GM03348 (cell line): ENCODE measurements at regions not wholly inside any gene's neighbourhood (a gene's known extent, or its start where the extent isn't known, plus 50 kb on each side); places are given as distances from the start of the nearest gene placed in this dataset.

ENCODE experiments used
- DNase-seq: peaks from one replicate; pipeline ENCODE4 v3.0.0; 2012; ENCODE audit warnings: low spot score

DNA sequence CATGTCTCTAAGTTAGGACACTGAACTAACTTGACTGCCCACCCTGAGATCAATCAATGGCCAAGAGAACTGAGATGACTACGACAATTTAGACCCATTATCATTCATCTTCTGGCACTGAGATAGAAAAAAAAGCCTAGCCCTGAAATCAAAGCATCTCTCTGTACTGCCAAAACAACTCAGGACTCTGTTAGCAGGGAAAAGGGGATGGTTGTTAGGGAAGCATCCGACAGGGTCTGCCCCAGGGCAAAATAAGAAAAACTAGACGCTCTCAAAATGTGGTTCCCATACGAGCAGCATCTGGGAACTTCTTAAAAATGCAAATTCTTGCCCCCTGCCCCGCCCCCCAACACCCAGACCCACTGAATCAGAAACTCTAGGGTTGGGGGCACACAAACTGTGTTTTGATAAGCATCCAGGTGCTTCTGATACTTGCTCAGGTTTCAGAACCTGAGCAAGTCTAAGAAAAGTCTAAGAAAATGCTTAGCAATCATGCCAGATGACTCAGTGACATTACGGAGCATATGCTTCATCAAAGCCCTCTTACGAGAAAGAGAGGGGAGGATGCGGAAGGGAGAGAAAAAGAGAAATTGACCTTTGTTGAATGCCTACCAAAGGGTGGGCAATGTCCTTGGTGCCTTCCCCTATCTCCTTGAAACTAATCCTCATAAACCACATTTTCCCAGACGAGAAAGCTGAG lies 172.8 kb upstream of the HES1 start:
- no peak for DNase-seq

DNA sequence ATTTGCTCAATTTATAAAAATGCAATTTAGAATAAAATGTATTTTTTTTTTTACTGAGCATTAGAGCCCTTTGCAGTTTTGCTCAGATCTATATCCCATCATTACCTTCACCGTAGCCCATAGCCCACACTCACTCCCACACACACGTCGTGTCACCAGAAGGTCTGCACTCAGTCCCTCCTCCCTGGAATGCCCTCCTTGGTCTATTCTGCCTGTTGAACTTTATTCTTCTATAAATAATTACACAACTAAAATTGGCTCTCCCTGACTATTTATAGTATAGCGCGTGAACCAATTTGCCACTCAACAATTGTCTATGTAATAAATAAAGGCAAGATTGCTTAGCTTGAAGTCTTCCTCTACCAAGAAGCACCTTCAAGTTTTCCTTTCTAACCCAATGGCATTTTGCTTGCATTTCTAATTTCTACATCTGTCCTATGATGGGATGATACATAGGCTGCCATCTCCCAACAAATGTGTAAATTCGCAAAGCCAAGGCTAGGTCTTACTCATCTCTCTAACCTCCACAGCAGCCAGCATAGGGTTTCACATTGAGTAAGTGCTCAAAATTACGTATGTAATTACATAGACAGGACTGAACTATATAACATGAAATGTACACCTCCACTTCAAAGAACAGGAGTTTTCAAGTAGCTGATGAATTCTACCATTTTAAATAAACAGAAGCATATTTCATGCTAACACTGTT lies 172.0 kb upstream of the HES1 start:
- DNase-seq = no peak

DNA sequence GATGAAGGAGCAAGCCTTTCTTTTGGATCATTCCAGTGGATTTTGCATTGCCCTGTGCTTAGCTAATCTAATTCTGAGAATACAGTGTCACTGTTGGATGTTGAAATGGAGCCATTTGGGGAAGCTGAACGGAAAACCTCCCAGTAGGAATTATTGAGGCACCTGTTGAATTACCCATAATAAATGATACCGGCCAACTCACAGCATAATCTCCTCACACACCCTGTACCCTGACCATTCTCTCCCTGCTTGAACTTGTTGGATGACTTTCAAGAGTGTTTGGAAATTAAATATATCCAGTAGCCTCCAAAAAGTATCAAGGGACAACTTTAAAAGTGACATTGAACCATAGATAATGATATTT lies 171.4 kb upstream of the HES1 start:
- DNase-seq = no peak

DNA sequence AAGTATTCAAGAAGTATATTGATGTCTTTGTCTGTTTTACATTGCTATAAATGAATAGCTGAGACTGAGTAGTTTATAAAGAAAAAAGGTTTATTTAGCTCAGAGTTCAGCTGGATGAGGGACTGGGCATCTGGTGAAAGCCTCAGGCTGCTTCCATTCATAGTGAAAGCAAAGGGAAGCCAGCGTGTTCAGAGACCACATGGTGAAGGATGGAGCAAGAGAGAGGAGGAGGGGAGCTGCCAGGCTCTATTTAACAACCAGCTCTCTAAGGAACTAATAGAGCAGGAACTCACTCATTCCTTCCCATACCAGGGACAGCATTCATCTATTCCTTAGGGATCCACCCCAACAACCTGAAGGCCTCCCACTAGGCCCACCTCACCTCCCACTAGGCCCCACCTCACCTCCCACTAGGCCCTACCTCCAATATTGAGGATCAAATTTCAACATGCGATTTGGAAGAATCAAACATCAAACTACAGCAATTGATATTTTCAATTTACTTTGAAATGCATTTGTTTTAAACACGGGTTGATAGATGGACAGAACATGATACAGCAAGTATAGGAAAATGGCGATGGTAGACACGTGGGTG lies 167.5 kb upstream of the HES1 start:
- no peak for DNase-seq

DNA sequence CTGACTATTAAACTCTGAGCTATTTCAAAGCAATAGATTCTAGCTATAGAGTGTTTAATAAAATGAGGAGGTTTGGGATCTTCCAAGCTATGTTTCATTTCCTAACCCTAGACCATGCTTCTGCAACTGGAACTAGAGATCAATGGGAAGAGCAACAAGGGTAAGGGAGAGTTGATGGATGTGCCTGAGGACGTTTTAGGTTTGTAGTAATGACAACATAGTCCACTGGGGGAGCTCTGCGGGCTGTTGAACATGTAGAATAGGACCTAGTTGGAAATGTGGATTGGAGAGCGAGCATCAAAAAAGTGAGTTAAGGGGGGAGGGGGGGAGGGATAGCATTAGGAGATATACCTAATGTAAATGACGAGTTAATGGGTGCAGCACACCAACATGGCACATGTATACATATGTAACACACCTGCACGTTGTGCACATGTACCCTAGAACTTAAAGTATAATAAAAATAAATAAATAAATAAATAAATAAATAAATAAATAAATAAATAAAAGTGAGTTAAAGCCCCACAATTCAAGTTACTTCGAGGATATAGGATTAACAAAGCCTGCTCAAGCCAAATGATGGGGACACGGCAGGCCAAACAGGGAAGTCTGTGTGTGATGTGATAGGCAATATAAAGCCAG lies 165.7 kb upstream of the HES1 start:
- DNase-seq = peak; percentile 43

DNA sequence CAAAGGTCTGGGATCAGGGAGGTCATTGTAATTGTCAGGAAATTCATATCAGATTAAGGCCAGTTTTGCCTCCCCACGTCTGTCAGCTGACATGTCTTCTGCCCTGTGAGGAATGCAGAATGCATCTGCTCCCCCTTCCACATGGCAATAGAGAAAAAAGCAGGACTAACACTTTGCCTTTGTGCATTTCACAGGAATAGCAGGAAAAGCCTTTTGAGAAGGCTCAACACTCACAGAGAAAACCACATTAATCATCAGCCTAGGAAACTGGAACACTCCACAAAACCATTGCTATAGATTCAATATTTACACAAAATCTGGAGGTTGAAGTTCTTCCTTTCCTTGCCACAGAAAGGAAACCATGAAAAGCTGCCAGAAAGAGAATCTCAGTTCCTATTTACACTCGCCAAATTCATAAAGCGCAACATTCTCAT lies 165.2 kb upstream of the HES1 start:
- no peak for DNase-seq

DNA sequence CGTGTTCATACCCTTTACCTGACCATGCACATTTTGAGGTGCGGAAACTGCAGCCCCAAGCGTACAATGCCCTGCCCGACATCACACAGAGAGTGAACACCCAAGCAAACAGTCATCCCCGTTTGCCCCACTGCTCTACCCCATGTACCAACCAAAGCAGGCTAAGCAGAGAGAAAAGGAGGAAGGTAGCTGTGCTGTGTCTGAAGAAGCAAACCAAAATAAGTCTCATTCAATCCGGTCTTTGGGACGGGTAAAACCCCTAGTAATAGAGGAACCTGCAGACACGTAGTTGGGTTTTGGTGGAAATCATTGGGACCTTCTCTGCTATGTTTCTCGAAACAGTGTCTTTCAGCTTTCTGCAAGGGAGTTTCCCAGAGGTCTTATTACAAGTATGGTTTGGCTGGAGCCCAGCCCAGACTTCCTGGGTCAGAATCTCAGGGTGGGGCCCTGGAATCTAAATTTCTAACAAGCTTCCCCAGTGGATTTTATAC lies 164.6 kb upstream of the HES1 start:
- DNase-seq = peak; percentile 49

DNA sequence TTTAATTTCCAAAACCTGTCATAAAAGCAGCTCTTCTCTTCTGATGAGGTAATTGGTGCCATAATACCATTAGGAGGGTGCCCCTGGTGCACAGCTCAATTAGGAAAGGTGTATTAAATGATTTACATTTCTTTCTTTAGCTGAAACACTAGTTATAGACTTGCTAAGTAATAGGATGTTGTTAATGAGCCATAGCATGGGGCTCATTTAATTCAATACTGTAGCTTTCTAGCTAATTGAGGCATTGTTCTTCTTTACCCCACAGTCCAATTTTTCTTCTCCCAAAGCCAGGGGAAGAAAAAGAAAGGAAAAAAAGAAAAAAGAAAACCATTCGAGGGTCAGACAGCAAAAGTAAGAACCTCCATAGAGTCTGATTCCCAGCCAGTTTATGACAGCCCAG lies 164.0 kb upstream of the HES1 start:
- no peak for DNase-seq

DNA sequence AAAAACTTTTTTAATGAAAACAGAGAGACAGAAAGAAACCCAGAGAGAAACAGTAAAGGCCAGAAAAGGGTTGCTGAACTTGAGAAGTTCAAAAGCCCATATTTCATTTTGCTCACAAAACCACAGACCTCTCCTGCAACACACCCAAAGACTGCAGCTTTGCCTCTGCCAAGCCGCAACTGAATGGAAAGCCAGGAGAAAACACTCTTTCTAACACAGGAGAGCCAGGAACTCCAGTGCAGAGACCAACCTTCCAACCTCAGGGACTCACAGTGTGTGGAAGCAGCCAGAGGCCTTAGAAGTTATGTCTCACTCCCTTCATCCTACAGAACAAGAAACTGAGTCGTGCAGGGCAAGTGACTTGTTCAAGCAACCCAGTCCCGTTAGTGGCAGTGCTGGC lies 163.1 kb upstream of the HES1 start:
- peak; percentile 59 for DNase-seq

DNA sequence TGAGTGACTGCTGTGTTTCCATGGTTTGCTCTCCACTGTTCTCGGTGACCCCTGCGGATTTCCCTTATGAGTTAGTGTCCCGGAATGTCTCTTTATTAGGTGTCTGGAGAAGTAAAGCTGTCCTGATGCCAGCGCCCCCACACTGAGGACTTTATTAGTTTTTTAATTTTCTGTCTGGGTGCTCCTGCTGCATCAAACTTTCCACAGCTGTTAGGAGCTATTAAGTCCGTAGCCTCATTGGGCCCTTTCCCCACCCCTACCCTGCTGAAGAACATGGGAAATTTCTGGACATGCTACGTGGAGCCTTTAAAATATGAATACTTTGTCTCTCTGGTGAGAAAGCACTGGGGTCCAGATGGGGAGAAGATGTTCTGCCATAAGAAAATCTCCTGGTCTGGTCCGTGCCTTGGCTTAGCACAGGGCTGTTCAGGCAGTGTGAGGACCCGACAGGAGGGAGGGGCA lies 161.7 kb upstream of the HES1 start:
- DNase-seq = peak; percentile 81

DNA sequence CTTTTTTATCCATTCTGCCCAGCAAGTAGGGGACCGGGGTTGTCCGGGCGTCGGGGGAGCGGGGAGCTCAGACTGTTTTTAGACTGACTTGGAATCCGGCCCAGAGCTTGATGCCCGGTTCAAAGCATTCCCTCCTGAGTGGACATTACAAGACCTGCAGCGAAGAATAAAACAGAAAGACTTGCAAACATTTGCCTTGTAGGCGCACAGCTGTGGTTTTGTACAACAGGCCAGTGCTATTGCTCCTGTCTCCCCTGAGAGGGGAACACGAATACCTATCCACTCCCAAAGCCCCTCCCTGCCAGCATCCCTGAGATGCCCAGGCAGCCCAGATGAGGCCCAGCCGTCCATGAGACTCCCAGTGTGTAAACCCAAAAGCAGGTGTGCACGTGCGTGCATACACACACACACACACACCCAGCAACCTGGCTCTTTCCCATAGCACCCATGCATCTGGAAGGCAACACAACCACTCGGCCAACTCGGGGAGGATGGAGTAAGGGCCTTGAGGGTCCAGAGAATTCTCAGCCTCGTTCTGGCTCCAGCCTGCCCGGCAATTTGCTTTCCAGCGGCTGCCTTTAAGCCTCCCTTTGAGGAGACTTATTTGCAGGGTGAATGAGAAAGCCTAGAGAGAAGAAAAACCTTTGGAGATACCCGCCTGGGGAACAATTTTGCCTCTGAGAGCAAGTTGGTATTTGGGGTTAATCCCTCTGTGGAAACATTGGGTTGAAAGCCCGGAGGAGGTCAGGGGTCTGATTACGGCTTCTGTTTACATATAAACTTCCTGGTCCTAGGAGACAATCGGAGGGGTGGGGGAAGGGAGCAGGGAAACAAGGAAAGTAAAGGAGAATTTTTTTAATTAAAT lies 161.0 kb upstream of the HES1 start:
- no peak for DNase-seq

DNA sequence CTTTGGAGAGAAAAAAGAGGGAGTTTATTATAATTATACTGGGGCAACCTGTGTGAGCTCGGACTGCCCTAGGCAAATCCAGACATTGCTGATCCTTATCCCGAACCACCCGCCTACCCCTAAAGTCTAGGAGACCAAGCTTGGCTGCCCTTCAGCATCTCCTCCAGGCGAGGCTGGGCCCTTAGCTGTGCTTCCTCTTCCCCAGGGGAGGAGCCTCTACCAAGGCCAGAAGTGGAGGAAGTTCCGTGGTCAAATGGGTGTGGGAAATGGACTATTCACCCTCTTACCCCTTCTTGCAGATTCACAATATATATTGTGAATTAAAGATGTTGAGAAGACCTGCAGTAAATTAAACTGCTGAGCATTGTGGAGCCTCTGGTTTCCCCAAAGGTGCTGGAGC lies 158.3 kb upstream of the HES1 start:
- no peak for DNase-seq

DNA sequence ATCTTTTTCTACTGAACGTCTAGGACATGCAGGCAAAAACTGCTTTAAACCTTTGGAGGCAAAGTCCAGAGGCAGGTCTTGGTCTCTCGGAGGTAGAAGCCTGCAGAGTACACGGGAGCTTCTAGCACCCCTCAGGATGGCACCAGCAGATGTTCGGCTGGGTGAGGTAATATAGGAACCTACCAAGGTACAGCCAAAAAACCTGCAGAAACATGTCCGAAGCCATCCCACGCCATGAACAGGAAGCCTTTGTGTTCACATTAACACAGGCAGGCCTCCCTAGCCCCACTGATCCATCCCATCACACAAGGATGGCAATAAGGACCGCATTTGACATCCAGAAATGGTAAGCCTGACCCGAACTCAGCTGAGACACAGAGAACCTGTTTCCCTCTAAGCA lies 157.9 kb upstream of the HES1 start:
- DNase-seq = no peak

DNA sequence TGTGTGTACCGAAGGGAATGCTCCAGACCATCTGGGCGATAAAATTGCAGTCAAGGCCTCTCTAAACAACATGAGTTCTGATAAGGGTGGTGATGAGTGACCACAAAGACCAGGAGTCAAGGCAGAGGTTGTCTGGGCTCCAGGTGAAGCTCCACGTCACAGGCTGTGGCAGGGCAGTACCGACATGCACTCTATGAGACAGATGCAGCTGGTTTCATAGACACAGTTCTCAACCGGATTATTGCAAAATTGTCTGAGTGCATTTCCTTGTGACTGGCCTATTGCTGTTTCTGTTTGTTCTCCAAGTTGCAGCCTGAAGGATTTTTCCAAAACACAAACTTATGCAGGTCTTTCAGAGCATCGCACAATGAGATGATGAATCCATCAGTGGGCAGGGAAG lies 157.5 kb upstream of the HES1 start:
- DNase-seq = no peak

DNA sequence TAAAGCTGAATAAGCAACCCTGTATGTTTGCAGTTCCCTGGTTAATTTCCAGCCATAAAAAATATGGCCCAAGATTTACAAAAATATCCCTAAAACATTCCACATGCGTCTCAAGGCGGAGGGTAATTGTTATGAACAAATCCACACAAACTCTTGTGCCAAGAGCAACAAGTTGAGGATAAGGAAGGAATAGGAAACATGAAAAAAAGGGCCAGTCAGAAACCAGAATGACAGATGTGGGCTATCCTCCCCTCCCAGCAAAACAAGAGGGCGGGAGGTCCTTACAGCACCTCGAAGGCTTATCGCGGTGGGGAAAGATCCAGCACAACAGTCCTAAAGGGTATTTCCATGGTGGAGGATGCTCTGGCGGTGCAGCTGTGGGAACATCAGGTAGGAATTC lies 155.6 kb upstream of the HES1 start:
- peak; percentile 22 for DNase-seq

DNA sequence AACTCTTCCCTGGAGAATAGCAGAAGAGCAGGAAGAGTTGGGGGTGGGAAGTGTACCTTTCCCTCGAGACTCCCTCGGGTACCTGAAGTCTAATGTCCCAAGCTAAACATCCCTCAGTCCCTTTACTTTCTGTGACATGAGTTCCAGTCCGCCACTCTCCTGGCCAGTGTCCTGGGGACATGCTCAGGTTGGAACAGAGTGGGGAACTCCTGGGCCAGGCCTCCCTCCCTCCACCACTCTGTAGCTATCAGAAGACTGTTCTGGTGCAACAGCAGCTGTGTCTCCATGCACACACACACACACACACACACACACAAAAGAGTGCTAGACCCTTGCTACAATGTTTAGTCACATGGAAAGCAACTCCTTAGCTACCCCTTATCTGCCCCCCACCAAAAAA lies 155.0 kb upstream of the HES1 start:
- DNase-seq = no peak

DNA sequence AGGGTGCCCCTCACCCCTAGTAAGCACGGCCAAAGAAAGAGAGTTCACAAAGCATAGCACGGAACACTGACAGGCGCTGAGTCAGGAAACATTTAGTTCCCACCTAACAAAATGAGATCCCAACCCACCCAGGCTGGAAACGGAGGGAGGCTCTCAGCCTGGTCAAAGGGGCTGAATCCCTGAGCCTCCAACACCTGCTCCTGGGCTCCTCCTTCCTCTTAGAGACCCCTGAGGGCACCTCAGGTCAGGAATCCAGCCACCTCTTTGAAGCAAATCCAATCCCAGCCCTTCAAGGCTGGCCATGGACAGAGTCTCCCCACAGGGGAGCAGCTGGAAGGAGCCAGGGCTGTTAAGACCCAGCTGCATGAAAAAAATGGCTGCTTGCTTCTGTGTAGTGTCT lies 154.4 kb upstream of the HES1 start:
- no peak for DNase-seq

DNA sequence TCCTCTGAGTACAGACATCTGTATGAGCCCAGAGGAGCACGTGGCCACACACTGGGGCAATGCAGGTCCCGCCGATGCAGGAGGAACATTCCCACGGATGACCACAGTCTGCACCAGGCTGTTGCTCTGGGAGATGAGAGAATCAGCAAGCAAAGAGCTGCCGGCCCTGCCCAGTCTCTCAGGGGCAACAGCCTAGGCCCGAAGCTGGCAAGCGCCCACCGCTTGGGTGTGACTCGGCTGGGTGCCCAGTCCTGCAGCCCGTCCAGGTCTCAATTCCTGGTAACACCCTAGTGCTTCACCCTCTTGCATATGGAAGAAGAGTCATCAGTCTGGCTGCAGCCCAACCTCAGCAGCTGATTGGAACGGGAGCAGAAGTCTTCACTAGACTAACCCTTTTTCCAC lies 153.7 kb upstream of the HES1 start:
- peak; percentile 83 for DNase-seq

DNA sequence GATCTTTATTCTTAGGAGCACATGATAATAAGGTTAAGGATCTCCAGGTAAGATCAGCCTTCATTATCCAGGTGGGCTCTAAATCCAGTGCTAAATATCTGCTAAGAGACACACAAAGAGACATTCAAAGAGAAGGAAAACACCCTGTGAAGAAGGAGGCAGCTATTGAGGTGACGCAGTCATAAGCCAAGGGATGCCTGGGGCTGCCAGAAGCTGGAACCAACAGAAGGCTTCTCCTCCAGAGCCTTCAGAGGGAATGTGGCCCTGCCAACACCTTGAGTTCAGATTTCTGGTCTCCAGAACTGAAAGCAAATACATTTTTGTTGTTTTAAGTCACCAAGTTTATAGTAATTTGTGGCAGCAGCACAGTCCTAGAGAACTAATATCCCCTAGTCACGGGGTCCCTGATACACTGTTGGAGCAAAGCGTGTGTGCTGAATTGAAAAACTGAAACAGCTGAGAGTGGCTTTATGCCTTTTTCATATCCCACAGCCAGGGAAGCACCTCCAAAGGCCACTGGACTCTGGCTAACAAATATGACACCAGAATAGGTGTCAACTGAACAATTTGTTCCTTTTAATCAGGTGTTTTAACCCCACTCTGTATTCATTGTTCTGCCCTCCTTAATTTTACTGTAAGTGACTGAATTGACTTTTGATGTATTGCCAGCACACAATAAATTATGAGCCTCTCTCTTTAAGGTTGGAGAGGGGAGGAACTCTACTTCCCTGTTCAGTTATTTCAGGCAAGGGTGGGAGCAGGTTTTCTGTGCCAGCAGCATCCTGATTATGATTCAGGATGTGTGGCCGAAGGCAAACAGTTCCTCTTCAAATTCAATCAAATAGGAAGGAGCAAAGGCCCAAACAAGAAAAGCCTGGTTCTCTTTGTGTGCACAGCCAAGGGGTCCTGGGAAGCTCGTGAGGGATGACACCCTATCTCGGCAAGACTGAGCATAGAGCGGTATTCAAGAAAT lies 151.8 kb upstream of the HES1 start:
- DNase-seq = no peak

DNA sequence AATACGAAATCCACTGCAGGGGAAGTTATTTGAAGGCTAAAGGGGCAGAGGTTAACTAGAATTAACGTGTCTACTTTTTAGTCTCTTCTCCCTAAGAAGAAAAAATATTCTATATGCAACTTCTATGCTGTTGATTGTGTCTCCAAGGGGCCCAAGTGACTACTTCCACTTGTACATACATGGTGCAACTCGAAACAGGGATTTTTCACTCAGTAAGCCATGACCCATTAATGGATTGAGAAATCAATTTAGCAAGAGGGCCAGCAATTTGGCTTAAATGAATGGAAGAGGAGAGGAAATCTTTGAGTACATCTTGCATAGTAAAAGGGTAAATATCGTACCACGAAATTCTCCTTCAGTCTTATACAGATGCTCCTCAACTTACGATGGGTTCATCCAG lies 151.1 kb upstream of the HES1 start:
- no peak for DNase-seq

DNA sequence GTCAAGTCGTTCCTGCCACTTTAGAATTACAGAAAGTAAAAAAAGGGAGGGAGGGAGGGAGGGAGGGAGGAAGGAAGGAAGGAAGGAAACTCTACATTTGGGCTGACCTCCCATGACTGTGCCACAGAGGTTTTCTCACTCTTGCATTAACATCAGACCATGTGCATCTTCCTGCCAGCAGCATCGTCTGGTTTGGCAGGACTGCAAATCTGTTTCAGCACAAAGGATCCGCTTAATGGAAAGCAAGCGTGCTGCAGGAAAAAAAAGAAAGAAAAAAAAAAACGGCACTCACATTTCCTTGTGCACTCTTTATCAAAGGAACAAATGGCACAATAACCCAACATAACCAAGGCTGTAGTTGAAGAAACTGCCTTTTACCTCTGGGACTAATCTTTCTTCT lies 148.8 kb upstream of the HES1 start:
- DNase-seq = peak; percentile 44
